HG03097 (cell line): ENCODE measurements at regions not wholly inside any gene's neighbourhood (a gene's known extent, or its start where the extent isn't known, plus 50 kb on each side); places are given as distances from the start of the nearest gene placed in this dataset.
"Not testable (repeated sequence)": the region's sequence is repeated elsewhere in the genome, so short reads cannot be mapped to it uniquely, and the experiment has no call there.

Source experiments
- ATAC-seq: cut with Tn5 transposase; IDR thresholded peaks from one replicate; pipeline ENCODE4 v1.9.1; 2021; ENCODE audit not compliant: unreplicated experiment, low FRiP score

GRCh38 chr10:42193588-42193987 lies 444.8 kb downstream of the ZNF33B start:
- not testable (repeated sequence) for ATAC-seq

- ATAC-seq: not testable (repeated sequence)
Measured at GRCh38 chr10:42192450-42192849, 445.9 kb downstream of the ZNF33B start.

GRCh38 chr10:42187501-42188195 lies 450.7 kb downstream of the ZNF33B start:
- ATAC-seq: not testable (repeated sequence)

DNA sequence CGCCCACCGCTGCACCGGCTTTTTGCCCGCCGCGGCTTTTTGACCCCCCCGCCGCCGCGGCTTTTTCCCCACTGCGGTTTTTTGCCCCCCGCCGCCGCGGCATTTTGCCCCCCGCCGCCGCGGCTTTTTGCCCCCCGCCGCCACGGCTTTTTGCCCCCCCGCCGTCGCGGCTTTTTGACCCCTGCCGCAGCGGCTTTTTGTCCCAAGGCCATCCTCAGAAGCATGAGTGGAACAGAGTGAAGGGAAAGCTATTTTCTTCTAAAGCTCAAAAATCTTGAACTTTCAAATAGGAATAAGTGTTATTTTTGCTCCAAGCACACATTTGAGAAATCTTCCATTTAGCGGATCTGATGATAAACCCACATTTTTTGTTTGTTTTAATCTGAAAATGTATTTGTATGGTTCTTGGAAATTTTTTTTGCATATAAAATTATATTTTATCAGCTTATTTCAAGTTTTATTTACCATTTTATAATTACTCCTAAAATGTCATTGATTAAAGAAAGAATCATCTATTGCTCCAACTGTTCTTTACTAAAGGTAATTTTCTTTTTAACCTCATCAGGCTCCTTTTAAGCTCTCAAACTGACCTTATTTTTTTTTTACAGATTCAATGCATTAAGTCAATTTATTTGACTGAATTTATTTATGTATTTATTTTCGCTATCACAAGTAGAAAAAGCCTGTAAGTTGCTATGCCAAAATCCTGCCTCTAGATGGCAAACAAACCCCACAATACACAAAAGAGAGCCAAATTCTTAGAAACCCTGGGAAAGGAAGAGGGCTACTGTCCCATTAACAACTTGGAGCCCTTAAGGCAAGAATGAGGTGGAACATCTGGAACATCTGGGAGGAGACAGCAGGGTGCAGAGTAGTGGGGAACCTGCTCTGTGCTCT lies 460.3 kb downstream of the ZNF33B start:
- not testable (repeated sequence) for ATAC-seq

GRCh38 chr10:42177077-42177792 lies 461.1 kb downstream of the ZNF33B start:
- no peak for ATAC-seq

GRCh38 chr10:42150428-42151061 lies 487.8 kb downstream of the ZNF33B start:
- ATAC-seq: no peak

DNA sequence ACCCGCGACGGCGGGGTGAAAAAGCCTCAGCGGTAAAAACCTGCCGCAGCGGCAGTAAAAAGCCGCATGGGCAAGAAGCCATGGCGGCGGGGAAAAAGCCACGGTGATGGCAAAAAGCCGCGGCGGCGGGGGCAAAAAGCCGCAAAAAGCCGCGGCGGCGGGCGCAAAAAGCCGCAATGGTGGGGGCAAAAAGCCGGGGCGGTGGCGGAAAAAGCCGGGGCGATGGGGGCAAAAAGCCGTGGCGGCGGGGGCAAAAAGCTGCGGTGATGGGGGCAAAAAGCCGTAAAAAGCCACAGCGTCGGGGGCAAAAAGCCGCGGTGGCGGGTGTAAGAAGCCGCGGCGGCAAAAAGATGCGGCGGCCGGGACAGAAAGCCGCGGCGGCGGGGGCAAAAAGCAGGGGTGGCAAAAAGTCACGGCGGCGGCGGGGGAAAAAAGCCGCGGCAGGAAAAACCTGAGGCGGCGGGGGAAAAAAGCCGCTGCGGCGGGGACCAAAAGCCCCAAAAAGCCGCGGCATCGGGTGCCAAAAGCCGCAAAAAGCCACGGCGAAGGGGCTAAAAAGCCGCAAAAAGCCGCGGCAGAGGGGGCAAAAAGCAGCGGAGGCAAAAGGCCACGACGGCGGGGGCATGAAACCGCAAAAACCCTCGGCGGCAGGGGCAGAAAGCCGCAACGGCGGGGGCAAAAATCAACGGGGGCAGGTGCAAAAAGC lies 488.5 kb downstream of the ZNF33B start:
- ATAC-seq: no peak

DNA sequence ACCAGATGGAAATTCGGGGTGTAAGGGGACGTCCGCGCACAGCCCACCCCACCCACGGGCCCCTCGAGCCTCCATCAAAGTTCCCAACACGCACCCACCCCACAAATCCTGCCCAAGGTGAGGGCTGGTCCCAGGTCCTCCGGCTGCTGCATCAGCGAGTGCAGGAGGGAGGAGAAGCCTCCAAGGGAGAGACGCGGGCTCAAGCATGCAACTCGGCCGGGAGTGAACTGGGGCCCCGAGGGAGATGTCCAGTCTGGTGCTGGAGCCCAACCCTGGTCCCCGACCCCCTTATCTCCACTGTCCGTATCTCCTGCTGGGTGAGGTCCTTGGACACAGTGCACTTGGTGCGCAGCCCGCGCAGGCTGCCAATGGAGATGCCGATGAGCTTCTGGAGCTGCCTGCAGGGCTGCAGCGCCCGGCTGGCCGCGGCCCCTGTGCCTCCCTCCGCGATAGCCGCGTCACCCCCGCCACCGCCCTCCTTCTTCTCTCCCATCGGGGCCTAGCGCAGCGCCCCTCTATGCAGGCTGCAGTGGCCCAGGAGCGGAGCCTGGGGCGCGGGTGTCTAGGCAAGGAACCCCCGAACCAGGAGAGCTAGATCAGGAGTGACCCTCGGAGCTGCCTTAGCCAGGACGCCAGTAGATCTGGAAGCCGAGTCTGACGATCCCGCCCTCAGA lies 489.2 kb downstream of the ZNF33B start:
- no peak for ATAC-seq

DNA sequence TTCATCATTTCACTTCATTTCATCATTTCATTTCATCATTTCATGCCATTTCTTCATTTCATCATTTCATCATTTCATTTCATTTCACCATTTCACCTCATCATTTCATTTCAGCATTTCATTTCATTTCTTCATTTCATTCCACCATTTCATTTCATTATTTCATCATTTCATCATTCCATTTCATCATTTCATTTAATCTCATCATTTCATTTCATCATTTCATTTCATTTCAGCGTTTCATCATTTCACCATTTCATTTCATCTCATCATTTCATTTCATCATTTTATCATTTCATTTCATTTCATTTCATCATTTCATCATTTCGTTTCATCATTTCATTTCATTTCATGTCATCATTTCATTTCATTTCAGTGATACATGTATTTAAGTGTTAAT lies 492.2 kb downstream of the ZNF33B start:
- not testable (repeated sequence) for ATAC-seq

- not testable (repeated sequence) for ATAC-seq
Measured at GRCh38 chr10:42138023-42138422, 500.3 kb downstream of the ZNF33B start.

GRCh38 chr10:42113158-42113450 lies 525.3 kb downstream of the ZNF33B start:
- ATAC-seq: no peak

DNA sequence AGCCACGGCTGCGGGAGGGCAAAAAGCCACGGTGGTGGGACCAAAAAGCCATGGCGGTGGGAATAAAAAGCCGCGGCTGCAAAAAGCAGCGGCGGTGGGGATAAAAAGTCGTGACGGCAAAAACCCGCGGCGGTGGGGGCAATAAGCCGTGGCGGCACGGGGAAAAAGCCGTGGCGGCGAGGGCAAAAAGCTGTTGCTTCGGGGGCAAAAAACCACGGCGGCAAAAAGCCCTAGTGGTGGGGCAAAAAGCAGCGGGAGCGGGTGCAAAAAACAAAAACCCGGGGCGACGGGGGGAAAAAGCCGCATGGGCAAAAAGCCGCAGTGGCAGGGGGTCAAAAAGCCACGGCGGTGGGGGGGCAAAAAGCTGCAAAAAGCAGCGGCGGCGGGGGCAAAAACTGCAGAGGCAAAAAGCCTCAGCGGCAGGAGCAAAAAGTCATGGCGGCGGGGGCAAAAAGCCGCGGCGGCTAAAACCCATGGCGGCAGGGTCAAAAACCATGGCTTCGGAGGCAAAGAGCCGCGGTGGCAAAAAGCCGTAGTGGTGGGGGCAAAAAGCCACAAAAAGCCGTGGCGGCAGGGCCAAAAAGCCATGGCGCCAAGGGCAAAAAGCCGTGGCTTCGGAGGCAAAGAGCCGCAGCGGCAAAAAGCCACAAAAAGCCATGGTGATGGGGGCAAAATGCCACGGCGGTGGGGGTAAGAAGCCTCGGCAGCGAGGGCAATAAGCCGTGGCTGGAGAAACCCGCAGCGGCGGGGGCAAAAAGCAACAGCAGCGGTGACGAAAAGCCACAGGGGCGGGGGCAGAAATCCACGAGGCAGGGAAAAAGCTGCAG lies 525.8 kb downstream of the ZNF33B start:
- no peak for ATAC-seq

GRCh38 chr10:42111661-42112330 lies 526.6 kb downstream of the ZNF33B start:
- ATAC-seq: no peak

DNA sequence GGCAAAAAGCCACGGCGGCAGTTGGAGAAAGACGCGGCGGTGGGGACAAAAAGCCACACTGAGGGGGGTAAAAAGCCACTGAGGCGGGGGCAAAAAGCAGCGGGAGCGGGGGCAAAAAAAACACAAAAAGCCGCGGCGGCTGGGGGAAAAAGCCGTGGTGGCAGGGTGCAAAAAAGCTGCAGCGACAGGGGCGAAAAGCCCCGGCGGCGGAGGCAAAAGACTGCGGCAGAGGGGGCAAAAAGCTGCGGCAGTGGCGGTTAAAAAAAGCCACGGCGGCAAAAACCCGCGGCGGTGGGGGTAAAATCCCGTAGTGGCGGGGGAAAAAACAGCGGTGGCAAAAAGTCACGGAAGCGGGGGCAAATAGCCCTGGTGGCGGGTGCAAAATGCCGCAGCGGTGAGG lies 527.3 kb downstream of the ZNF33B start:
- no peak for ATAC-seq
